ENCODE measurements at regions not wholly inside any gene's neighbourhood (a gene's known extent, or its start where the extent isn't known, plus 50 kb on each side); places are given as distances from the start of the nearest gene placed in this dataset.

GRCh38 chr9:88692827-88693226, 157.8 kb downstream of the NXNL2 start:
- DNase-seq (ENCODE audit: low read depth), result no peak

DNA sequence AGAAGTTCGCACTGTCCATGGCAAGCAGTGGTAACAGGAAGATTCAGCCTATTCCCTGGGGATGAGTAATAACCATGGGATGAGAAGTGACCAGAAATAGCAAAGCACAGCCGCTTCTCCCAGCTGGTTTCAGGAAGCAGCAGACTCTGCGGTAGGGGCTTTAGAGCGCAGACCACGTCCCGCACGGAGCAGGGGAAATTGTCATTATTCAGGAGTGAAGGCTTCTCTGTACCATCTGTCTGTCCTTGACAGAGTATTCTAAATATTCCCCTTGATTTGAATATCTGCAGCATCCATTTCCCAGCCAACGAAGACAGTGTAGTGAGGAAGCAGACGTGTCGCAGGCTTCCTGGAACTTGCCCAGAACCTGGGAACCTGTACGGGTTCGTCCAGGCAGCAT, 159.6 kb downstream of the NXNL2 start:
- DNase-seq (ENCODE audit: low read depth), result no peak

DNA sequence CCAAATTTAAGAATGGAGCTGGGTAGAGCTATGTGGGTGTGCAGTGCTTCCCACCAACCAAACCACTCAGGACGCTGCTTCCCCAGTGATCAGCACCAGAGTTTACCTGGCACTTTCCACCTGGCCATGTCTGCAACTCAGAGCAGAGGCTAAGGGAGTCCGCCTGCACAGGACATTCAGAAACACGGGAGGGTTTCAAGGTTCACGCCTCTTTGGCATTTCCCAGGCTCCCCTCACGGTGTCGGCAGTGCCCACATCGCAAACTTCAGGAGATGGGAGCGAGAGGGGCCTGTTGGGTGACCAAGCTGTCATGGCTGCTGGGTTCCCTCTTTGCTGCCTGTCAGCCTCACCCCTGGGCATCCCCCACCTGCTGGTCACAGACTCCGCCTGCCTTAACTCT, 161.5 kb downstream of the NXNL2 start:
- no peak for DNase-seq (ENCODE audit: low read depth)

GRCh38 chr9:88697764-88698432, 162.9 kb downstream of the NXNL2 start:
- DNase-seq (ENCODE audit: low read depth), result no peak

GRCh38 chr9:88702985-88703384, 168.0 kb downstream of the NXNL2 start:
- no peak for DNase-seq (ENCODE audit: low read depth)

DNA sequence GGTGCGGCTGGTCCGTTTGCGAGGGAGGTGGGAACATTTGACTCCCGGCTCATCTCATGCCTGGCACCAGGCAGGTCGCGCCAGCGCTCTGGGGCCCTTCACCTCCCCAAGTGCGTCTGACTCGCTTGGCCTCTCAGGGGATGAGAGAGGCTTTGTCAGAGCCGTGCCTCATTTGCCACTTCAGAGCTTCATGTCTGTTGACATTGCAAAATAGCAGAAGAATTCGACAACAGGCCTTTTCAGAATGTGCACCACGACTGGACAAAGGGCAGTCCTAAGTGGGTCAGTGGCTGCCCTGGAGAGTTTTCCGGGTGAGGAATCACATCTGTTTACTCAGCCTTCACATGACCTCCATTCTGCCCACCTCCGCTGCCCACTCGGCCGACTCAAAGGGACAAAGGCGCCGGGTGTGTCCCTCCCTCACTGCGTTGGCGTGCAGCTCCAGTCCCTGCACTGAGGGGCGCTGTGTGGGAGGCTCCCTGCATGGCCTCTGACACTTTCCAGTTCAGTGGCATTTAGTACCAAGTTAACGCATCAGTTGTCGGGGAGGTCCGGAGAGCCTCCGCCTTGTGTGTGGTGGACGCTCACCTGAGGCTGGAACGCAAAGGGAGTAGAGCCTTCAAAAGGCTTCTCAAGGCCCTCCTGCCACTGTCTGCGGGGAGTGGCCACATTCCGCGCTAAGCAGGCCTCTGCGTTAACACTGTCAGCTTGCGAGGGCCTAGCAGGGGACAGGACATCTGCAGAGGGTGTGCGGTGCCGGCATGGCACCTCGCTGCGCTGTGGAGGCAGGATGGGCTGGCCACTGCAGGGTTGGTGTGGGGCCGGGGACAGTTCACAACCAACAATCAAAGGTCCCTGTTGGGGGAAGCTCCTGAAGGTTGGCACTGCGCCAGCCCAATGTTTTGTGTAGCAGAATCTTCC, 171.5 kb downstream of the NXNL2 start:
- DNase-seq (ENCODE audit: low read depth), result no peak

DNA sequence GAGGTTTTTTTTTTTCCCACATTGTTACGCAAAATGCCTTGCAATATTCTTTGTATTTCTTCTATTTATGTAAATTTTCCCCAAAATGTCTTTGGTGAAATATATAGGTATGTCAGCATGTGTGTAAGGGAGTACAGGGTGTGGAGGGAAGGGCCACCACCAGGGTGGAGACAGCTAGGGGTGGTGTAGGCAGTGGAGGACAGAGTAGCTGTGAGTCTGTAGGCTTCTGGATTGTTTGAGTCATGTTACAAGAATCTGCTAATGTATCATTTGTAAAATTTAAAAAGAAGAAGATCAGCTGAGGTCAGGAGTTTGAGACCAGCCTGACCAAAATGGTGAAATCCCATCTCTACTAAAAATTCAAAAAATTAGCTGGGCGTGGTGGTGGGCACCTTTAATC, 175.5 kb downstream of the NXNL2 start:
- no peak for DNase-seq (ENCODE audit: low read depth)

DNA sequence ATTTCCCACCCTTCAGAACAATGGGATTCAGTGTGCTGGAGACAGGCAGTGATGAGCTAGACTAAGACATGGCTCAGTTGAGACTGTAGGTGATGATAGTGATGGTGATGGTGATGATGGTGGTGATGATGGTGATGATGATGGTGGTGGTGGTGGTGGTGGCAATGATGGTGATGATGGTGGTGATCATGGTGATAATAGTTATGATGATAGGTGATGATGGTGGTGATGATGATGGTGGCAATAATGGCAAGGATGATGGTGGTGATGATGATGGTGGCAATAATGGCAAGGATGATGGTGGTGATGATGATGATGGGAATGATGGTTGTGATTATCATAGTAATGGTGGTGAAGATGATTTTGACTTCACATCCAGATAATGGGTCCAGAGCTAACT, 176.7 kb downstream of the NXNL2 start:
- DNase-seq (ENCODE audit: low read depth), result no peak

DNA sequence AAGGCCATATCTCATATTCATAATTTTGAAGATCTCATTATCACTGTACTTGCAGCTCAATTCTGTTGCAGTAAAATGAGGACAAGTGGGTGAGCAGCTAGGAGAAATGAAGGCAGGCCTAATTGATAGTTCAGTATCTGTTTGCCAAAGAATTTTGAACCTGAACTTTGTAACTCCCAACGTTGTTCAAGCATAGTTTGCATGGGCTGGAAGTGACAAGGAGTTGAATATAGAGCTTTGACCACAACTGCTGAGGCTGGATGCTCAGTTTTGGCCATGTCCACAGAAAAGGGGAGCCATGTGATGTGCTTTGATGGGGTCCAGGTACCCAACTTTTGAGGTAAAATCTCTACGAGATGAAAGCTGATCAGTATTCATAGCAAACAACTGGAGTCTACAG, 177.5 kb downstream of the NXNL2 start:
- no peak for DNase-seq (ENCODE audit: low read depth)

DNA sequence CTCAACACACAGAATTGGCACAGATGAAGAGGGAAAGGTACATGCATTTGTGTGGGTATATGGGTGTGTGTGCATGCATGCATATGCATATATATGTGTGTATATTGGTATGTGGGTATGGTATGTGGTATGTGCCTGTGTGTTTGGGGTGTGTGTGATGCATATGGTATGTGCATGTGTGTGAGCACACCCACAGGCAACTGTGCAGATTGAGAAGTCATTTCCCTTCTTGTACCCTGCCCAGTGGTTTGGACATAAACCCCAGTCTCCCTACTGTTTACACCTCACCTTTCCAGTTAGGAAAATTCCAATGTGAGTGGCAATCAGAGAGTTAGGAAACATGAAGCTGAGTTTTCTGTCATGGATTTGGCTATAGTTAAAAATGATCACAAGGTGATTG, 178.0 kb downstream of the NXNL2 start:
- no peak for DNase-seq (ENCODE audit: low read depth)

DNA sequence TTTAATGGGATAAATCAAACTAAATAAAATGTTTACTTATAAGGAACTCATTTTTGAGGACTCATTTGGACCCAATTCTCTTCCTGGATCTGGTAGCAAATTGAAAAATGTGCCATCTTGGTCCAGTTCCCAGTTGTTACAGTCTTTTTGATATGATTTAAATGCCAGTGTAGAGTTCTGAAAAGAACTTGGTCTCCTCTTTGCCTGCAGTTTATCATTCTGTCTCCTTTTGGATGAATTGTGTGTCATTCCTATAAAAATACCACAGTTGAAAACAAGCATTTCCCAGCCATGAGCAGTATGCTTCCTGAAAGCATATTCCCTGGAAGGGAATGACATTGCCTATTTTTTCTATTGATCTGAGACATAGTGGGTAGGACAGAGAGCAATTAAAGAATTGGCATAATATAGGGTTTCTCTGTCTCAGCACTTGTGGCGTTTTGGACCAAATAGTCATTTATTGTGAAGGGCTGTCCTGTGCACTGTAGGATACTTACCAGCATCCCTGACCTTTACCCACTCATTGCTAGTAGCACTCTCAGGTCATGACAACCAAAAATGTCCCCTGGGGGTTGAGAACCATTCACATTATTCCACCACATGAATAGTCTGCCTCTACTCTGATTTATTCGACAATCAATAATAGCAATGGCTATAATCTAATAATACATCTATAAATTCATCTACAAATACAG, 181.8 kb downstream of the NXNL2 start:
- no peak for DNase-seq (ENCODE audit: low read depth)

DNA sequence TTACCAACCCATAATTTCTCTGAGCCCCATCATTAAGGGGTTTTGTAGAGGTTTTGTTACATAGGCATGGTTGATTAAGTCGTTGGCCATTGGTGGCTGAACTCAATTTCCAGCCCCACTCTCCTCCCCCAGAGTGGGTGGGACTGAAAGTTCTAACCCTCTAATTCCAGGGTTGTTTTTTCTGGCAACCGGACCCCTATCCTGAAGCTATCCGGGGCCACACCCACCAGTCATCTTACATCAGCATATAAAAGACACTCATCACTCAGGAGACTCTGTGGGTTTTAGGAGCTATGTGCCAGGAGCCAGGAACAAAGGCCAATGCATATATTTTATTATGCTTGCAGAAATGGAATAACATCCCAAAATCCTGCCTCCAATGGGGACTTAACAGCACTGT, 186.0 kb downstream of the NXNL2 start:
- DNase-seq (ENCODE audit: low read depth), result no peak

GRCh38 chr9:88721495-88722279, 186.7 kb downstream of the NXNL2 start:
- no peak for DNase-seq (ENCODE audit: low read depth)

- DNase-seq (ENCODE audit: low read depth), result no peak
These were observed 187.8 kb downstream of the NXNL2 start for GRCh38 chr9:88722753-88723152.

DNA sequence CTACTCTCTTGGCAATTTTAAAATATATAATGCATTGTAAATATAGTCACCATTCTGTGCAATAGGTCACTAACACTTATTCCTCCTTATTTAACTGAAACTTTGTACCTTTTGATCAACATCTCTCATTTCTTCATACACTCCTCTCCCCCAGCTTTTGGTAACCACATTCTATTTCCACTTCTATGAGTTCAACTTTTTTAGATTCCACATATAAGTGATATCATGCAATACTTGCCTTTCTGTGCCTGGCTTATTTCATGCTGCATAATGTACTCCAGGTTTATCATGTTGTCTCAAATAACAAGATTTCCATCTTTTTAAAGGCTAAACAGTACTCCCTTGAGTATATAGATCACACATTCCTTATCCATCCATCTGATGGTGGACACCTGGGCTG, 188.8 kb downstream of the NXNL2 start:
- DNase-seq (ENCODE audit: low read depth), result no peak

GRCh38 chr9:88724331-88724730, 189.4 kb downstream of the NXNL2 start:
- no peak for DNase-seq (ENCODE audit: low read depth)

DNA sequence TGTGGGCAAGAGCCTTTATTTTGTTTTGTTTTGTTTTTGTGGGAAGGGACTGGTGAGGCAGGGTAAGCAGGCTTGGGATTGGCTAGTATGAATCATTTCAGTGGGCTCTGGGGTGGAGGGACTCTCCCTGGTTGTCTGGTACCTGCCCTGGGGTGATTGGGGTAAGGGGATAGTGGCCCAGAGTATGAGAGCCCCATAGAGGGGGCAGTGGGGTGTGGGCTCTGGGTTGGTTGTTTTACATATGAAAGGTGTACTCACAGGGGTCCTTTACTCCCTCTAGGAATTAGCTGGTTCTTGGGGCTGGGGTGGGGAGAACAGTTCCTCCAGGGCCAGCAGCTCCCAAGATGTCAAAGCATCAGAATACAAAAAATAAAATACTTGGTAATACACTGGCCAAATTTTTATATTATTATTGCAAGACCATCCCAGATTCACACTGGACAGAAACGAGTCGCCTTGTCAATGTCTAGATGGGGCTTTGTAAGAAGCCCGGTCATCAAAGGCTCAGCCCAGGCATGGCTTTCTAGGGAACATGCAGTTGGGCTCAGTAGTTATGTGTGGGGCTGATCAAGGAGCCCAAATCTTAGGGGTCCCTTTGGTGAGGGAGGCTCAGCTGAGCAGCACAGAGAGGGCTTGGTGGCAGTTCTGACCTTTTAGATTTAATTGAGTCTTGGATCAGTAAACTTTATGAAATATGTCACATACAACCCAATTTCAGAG, 190.5 kb downstream of the NXNL2 start:
- no peak for DNase-seq (ENCODE audit: low read depth)

- no peak for DNase-seq (ENCODE audit: low read depth)
These were observed 191.8 kb downstream of the NXNL2 start for GRCh38 chr9:88726803-88727202.

GRCh38 chr9:88730780-88731179, 195.8 kb downstream of the NXNL2 start:
- DNase-seq (ENCODE audit: low read depth), result no peak

GRCh38 chr9:88732128-88732527, 197.2 kb downstream of the NXNL2 start:
- no peak for DNase-seq (ENCODE audit: low read depth)

- DNase-seq (ENCODE audit: low read depth), result no peak
These were observed 198.9 kb downstream of the NXNL2 start for GRCh38 chr9:88733651-88734421.
